HuH-7.5 (cell line): ENCODE measurements at regions not wholly inside any gene's neighbourhood (a gene's known extent, or its start where the extent isn't known, plus 50 kb on each side); places are given as distances from the start of the nearest gene placed in this dataset.
A peak's percentile ranks its signal among the peaks of the same experiment; 100 is the strongest.
"Not testable (repeated sequence)": the region's sequence is repeated elsewhere in the genome, so short reads cannot be mapped to it uniquely, and the experiment has no call there.

Source experiments
- DNase-seq: peaks from one replicate; pipeline ENCODE4 v3.0.0; 2011; ENCODE audit warnings: low spot score

DNA sequence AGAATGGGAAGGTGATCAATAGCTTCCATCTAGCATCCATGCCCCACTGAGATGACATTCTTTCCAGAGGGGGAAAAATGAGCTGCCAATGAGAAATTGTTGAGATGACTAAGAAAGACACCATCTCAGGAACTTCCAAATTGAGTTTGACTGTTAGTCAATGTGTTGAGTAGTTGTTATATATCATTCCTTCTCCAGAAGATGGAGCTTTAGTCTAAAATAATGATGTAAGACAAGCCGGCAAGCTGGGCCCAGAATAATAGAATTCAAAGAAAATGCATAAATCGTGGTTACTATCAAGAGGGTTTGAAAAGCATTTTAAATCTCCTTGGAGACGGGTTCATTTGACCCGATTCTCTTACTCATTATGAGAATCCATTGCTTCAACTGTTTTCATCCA, 71.0 kb upstream of the ATF7IP2 start:
- no peak for DNase-seq

DNA sequence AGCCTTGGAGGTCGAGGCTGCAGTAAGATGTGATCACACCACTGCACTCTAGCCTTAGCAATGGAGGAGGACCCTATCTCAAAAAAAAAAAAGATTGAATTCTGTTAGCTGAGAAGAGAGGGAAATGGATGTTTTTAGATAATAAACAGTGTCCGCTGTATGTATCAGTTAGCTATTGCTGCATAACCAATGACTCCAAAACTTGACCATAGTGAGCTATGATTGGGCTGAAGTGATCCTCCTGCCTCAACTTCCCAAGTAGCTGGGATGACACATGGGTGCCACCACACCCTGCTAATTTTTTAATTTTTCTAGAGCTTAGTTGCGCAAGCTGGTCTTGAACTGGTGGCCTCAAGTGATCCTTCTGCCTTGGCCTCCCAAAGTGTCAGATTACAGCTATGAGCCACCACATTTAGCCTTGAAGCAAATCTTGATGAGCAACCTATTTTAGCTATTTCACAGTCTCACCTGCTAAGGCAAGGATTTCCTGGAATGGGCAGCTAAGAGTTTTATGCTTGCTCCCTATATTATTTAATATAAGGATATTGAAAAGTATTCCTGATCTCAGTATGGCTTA, 68.3 kb upstream of the ATF7IP2 start:
- DNase-seq, result no peak

DNA sequence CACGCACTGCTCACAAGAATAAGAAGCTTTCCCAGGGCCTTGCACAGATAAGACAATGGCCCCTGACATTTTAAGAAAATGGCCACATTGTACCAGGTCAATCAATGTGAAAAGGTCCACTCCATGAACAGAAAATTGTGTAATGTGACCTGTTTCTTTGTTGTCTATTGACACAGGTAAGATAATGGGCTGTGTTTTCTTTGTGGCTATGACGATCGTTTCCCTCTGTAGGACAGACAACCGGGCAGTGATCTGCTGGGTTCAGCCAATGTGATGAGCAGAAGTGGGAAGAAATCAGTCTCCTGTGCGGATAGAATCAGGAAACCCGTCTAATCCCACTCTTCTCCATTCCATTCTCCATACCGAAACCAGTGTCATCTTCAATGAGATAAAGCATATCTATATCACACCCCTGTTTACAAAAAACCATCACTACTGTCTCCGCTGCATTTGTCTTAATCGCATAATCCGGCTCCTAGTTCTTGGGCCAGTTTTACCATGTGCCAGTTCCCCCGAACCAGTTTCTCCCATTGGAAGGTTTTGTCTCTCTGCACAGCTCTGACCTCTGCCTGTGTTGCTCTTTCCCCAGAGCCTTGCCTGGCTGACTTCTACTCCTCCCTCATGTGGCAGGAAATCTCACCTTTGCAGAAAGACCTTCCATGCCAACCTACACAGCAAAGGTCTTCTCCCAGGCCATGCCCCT, 66.9 kb upstream of the ATF7IP2 start:
- DNase-seq, result no peak

DNA sequence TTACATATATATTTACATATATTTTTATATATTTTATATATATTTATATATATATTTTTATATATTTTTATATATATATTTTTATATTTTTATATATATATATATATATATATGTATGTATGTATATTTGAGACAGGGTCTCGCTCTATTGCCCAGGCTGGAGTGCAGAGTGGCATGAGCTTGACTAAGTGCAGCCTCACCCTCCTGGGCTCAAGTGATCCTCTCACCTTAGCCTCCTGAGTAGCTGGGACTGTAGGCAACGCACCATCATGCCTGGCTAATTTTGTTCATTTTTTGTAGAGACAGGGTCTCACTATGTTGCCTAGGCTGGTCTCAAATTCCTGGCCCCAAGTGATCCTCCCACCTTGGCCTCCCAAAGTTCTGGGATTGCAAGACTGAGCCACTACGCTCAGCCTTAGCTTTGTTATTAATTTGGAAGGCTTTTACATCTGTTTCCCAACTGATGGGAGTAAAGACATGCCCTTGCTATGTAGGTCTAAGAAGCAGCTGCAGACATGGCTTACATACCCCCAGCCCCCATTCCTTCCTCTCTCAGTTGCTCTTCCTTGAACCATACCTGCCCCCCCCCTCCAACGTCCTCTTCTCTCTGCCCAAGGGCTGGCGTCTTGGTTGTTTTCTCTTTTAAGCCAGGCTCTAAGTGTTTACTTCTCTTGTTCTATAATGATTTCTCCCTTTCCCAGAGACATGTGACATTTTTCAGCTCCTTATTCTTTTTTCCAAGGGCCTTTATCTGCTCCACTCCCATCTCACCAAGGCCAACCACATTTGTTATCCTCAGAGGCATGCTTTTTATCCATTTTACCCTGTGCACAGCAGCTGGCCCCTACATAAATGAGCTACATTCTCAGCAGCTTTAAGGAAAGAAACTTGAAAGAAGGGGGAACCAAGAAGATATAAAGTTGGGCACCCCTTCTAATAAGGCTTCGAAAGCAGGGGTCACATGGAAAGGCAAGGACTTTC, 64.2 kb upstream of the ATF7IP2 start:
- DNase-seq, result no peak

DNA sequence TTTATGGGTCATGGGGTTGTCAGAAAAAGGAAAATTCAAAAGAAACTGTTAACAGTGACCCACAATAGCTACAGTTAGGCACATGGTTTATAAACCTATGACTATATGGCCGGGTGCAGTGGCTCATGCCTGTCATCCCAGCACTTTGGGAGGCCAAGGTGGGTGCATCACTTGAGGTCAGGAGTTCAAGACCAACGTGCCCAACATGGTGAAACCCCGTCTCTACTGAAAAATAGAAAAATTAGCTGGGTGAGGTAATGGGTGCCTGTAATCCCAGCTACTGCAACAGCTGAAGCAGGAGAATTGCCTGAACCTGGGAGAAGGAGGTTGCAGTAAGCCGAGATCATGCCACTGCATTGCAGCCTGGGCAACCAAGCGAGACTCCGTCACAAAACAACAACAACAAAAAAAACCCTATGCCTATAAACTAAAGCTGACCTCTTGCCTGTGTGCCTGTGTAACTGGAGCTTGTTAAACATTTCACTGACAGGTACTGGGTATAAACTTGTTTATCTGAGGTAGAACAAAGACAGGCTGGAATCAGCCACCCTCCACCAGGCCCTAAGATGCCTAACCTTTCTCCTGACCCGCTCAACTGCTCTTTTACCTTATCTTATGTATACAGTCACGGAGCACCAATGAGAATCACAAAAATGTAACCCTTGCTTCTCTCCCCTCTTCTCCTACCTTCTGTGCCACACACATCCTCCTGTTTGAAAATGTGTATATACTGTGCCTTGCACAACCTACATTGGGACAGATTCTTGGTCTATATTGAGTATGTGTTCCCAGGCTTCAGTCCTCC, 62.9 kb upstream of the ATF7IP2 start:
- DNase-seq, result no peak

DNA sequence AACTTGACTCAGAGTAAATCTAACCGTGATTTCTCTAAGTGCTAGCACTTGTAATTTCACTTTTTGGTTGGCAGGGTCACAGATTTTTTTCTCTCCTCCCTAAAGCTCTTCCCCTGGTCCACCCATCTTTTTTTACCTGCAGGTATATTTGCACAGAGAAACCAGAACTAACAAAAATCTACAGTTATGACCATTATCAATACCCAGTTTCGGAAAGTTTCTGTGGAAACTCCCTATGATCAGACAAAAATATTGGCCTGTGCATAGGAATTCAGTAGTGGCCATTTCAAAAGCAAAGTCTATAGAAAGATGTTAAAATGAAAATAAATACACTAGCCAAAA, 62.4 kb upstream of the ATF7IP2 start:
- DNase-seq, result no peak

DNA sequence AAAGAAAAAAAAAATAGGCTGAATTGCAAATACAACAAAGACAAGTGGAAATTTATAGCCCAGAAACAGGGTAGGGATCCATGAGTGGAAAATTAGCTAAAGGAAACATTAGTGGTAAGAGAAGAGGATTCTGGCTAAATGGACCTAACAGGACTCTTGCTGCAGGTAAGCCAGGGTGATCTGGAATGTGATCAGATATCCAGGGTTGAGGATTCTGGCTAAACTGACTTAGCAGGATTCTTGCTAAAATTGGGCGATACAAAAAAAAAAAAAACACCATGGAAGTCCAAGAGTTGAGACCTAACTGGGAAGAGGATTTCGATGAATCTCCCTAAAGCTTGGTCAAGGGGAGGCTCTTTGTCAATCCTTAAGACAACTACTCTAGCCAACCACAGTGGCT, 61.7 kb upstream of the ATF7IP2 start:
- DNase-seq, result no peak

DNA sequence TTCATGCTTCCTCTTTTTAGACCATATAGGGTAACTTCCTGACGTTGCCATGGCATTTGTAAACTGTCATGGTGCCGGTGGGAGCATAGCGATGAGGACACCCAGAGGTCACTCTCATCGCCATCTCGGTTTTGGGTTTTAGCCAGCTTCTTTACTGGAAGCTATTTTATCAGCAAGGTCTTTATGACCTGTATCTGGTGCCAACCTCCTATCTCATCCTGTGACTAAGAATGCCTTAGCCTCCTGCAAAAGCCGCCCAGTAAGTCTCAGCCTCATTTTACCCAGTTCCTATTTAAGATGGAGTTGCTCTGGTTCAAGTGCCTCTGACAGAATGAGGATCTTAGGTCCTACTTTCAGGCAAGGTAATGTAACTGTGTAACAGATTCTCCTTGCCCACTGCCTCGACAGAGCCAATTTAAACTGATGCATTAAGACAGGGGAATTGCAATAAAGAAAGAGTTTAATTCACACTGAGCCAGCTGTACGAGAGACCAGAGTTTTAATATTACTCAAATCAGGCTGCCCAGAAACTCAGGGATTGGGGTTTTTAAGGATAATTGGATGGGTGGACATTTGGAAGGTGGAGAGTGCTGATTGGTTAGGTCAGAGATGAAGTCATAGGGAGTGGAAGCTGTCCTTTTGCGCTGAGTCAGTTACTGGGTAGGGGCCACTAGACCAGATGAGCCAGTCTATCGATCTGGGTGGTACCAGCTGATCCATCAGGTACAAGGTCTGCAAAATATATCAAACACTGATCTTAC, 59.9 kb upstream of the ATF7IP2 start:
- no peak for DNase-seq

DNA sequence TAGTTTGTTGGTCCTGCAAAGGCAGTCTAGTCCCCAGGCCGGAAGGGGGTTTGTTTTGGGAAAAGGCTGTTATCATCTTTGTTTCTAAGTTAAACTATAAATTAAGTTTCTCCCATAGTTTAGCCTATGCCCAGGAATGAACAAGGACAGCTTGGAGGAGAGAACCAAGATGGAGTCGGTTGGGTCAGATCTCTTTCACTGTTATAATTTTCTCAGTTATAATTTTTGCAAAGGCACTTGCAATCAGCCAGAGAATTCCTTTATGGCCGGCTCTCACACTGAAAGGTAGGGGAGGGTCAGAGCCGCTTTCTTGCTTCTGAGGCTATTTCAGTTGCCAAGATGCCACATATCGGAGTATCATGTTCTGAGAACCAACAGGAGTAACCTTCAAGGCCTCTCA, 59.2 kb upstream of the ATF7IP2 start:
- DNase-seq, result no peak

DNA sequence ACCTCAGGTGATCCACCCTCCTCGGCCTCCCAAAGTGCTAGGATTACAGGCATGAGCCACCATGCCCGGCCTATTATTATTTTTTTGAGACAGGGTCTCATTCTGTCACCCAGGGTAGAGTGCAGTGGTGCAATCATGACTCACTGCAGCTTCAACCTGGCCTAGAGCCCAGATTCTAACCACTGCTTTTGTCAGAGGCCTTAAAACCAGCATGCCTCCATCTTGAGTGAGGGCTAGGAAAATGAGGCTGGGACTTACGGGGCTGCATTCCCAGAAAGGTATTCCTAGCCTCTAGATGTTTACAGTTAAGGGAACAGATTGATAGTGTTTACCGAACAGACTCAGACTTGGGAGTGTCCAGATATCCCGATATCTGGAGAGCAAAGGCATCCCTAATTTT, 57.6 kb upstream of the ATF7IP2 start:
- DNase-seq, result not testable (repeated sequence)

DNA sequence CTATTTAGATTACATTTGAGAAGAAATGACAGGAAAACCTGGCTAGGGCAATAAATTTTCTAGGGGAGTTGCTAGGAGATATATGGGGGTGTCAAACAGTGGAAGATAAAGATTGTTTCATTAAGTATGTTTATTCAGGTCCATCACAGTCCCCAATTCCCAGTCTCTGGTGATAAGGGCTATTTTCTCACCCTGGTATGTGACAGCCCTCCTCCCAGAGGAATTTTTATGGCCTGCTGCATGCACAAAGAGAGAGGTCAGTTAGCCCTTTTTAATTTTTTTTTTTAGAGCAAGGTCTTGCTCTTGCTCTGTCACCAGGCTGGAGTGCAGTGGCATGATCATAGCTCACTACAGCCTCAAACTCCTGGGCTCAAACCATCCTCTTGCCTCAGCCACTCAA, 53.6 kb upstream of the ATF7IP2 start:
- peak; percentile 19 for DNase-seq

DNA sequence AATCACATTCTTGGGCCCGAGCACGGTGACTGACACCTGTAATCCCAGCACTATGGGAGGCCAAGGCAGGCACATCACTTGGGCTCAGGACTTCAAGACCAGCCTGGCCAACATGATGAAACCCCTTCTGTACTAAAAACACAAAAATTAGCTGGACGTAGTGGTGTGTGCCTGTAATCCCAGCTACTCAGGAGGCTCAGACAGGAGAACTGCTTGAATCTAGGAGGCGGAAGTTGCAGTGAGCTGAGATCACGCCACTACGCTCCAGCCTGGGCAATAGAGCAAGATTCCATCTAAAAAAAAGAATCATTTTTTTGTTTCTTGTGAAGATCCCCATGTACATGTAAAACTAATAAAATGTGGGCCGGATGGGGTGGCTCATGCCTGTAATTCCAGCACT, 53.1 kb upstream of the ATF7IP2 start:
- no peak for DNase-seq

DNA sequence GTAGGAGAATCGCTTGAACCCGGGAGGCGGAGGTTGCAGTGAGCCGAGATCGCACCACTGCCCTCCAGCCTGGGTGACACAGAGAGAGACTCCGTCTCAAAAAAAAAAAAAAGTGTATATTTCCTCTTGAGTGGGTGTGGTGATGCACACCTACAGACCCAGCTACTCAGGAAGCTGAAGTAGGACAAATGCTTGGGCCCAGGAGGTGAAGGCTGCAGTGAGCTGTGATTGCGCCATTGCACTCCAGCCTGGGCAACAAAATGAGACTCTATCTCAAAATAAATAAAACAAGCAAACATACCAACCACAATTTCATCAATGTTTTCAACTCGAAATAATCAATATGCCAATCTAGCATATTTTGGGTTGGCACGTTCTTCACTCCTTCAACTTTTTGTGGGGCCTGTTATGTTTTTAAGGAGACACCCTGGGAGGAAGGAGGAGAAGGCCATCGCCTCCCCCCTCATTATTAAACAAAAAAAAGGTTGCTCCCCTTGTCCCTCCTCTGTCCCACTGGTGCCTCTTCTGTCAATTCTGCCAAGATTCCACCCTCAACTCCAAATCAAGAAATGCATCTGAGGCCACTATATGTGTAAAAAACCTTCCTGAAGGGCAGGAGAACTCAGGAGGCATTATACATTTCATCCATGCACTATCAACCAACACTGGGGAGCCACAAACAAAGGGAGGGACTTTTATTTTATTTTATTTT, 52.4 kb upstream of the ATF7IP2 start:
- no peak for DNase-seq

DNA sequence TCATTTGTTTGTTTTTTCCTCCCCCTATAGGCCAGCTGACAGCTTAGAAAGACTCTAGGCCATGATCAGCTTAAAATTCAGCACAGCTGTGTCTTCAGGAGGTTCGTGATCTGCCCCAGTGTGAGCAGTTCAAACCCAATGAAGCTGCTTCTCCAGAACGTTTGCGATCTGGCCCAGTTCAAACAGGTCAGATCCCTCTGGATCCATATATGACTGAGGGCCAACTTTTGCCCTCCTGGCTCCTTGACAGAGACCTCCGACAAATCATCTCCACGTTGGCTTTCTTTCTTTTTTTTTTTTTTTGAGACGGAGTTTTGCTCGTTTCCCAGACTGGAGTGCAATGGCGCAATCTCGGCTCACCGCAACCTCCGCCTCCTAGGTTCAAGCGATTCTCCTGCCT, 50.2 kb upstream of the ATF7IP2 start:
- DNase-seq, result no peak
